C4-2B (cell line): ENCODE measurements at regions not wholly inside any gene's neighbourhood (a gene's known extent, or its start where the extent isn't known, plus 50 kb on each side); places are given as distances from the start of the nearest gene placed in this dataset.

ENCODE experiments used
- CTCF ChIP-seq: fragments of 450-650 bp; conservative IDR thresholded peaks from 2 replicates; pipeline ENCODE4 v1.5.1; 2017; ENCODE audit warnings: mild to moderate bottlenecking
- ZFX ChIP-seq: fragments of 450-650 bp; IDR thresholded peaks from 2 replicates; pipeline ENCODE4 v1.6.1; 2017

- no peak for TF ChIP-seq CTCF
- TF ChIP-seq ZFX = no peak
Measured at GRCh38 chr12:17348311-17348710, 741.7 kb downstream of the RERGL start.
